ENCODE measurements at regions not wholly inside any gene's neighbourhood (a gene's known extent, or its start where the extent isn't known, plus 50 kb on each side); places are given as distances from the start of the nearest gene placed in this dataset.

DNA sequence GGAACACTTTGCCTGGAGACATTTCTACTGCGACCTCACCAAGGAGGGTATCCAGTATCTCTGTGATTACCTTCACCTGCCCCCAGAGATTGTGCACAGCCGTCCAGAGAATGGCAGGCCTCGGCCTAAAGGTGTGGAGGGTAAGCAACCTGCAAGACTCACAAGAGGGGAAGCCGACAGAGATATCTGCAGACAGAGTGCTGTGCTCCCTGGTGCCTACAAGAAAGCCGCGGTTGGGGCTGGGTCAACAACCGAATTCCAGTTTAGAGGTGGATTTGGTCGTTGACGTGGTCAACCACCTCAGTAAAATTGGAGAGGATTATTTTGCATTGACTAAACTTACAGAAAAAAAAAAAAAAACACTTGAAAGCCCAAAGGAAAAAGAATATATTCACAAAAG is 107.8 kb upstream of the ISL1 start:
- TF ChIP-seq CTCF (IDR thresholded peaks at IDR 0.05 in 4 of 5, conservative IDR thresholded peaks at IDR 0.05 in 1 of 5): no peak
- no peak for TF ChIP-seq POLR2A (IDR thresholded peaks at IDR 0.05)

Data from gastrocnemius medialis (tissue), 4 donors.